ENCODE measurements at regions not wholly inside any gene's neighbourhood (a gene's known extent, or its start where the extent isn't known, plus 50 kb on each side); places are given as distances from the start of the nearest gene placed in this dataset.

GRCh38 chr1:82152356-82153271, 351.9 kb downstream of the ADGRL2 start:
- Histone ChIP-seq H3K27ac (ENCODE audit: low read depth, low read length, poor library complexity, severe bottlenecking) (peak overlapping the region; percentile 49), H3K9me3 (ENCODE audit: low read length) (no peaks in the 10 kb centered on the region), H3K9me2 (ENCODE audit: low read depth, low read length) (no peaks in the 10 kb centered on the region), H2AFZ (ENCODE audit: low read length) (no peak overlapping the region), H3K27me3 (ENCODE audit: insufficient read depth, low read length) (no peaks in the 10 kb centered on the region), H3K4me2 (ENCODE audit: low read length) (no peak overlapping the region), H3K9ac (ENCODE audit: low read length) (no peak overlapping the region), H3K4me3 (ENCODE audit: low read depth, low read length, poor library complexity, severe bottlenecking) (no peak overlapping the region), H4K20me1 (ENCODE audit: insufficient read depth, low read length) (no peaks in the 10 kb centered on the region), H3F3A (ENCODE audit: insufficient read depth, low read length) (no peaks in the 10 kb centered on the region), H3K4me1 (ENCODE audit: insufficient read depth, low read length, severe bottlenecking) (peaks cover 5% of the 10 kb centered on the region), H3K79me2 (ENCODE audit: insufficient read depth, low read length) (no peaks in the 10 kb centered on the region), H3K36me3 (ENCODE audit: insufficient read depth, low read length) (no peaks in the 10 kb centered on the region)
- TF ChIP-seq, protein P1, sequence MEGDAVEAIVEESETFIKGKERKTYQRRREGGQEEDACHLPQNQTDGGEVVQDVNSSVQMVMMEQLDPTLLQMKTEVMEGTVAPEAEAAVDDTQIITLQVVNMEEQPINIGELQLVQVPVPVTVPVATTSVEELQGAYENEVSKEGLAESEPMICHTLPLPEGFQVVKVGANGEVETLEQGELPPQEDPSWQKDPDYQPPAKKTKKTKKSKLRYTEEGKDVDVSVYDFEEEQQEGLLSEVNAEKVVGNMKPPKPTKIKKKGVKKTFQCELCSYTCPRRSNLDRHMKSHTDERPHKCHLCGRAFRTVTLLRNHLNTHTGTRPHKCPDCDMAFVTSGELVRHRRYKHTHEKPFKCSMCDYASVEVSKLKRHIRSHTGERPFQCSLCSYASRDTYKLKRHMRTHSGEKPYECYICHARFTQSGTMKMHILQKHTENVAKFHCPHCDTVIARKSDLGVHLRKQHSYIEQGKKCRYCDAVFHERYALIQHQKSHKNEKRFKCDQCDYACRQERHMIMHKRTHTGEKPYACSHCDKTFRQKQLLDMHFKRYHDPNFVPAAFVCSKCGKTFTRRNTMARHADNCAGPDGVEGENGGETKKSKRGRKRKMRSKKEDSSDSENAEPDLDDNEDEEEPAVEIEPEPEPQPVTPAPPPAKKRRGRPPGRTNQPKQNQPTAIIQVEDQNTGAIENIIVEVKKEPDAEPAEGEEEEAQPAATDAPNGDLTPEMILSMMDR (IDR thresholded peaks at IDR 0.05; ENCODE audit: low read length), result no peak
- no peak for TF ChIP-seq EZH2 (IDR thresholded peaks at IDR 0.05; ENCODE audit: borderline replicate concordance, low read length)

DNA sequence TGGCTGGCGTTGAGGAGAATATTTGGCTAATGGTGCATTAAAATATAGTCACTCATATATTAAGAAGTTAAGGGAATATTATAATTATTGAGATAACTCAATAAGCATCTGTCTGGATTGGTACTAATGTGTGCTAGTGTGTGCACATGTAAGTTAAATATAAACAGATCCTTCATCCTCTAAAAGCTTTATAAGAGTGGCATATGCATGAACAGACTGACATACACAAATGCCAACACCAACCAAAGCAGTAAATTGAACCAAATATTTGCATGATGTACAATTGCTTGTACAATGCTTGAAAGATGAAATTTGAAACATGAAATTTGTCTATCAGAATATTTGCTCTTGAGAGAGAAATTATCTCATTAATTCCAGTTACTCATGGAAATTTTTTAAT, 344.9 kb downstream of the ADGRL2 start:
- H3K27ac ChIP-seq (ENCODE audit: low read depth, low read length, poor library complexity, severe bottlenecking), result no peak overlapping the region
- no peak overlapping the region for H3K9ac ChIP-seq (ENCODE audit: low read length)
- H3K27me3 ChIP-seq (ENCODE audit: insufficient read depth, low read length), result no peaks in the 10 kb centered on the region
- H2AFZ ChIP-seq (ENCODE audit: low read length), result no peak overlapping the region
- H3K36me3 ChIP-seq (ENCODE audit: insufficient read depth, low read length), result no peaks in the 10 kb centered on the region
- no peaks in the 10 kb centered on the region for H3F3A ChIP-seq (ENCODE audit: insufficient read depth, low read length)
- H3K4me3 ChIP-seq (ENCODE audit: low read depth, low read length, poor library complexity, severe bottlenecking), result no peak overlapping the region
- H3K4me1 ChIP-seq (ENCODE audit: insufficient read depth, low read length, severe bottlenecking), result no peaks in the 10 kb centered on the region
- H3K9me2 ChIP-seq (ENCODE audit: low read depth, low read length), result no peaks in the 10 kb centered on the region
- TF ChIP-seq, protein P1 (IDR thresholded peaks at IDR 0.05; ENCODE audit: low read length), result no peak
- no peak for TF ChIP-seq EZH2 (IDR thresholded peaks at IDR 0.05; ENCODE audit: borderline replicate concordance, low read length)
- no peak overlapping the region for H3K4me2 ChIP-seq (ENCODE audit: low read length)
- no peaks in the 10 kb centered on the region for H3K9me3 ChIP-seq (ENCODE audit: low read length)
- no peaks in the 10 kb centered on the region for H3K79me2 ChIP-seq (ENCODE audit: insufficient read depth, low read length)
- H4K20me1 ChIP-seq (ENCODE audit: insufficient read depth, low read length), result no peaks in the 10 kb centered on the region

- H3K9ac ChIP-seq (ENCODE audit: low read length), result no peak overlapping the region
- no peaks in the 10 kb centered on the region for H3K27me3 ChIP-seq (ENCODE audit: insufficient read depth, low read length)
- H3K9me2 ChIP-seq (ENCODE audit: low read depth, low read length), result no peaks in the 10 kb centered on the region
Observed at GRCh38 chr1:82143108-82143833, 342.5 kb downstream of the ADGRL2 start.

More at GRCh38 chr1:82143108-82143833, 342.5 kb downstream of the ADGRL2 start:
- Histone ChIP-seq H3K9me3 (ENCODE audit: low read length) (no peaks in the 10 kb centered on the region), H3K4me3 (ENCODE audit: low read depth, low read length, poor library complexity, severe bottlenecking) (no peak overlapping the region), H2AFZ (ENCODE audit: low read length) (no peak overlapping the region), H4K20me1 (ENCODE audit: insufficient read depth, low read length) (no peaks in the 10 kb centered on the region), H3F3A (ENCODE audit: insufficient read depth, low read length) (no peaks in the 10 kb centered on the region), H3K4me2 (ENCODE audit: low read length) (no peak overlapping the region), H3K36me3 (ENCODE audit: insufficient read depth, low read length) (no peaks in the 10 kb centered on the region), H3K79me2 (ENCODE audit: insufficient read depth, low read length) (no peaks in the 10 kb centered on the region), H3K27ac (ENCODE audit: low read depth, low read length, poor library complexity, severe bottlenecking) (no peak overlapping the region), H3K4me1 (ENCODE audit: insufficient read depth, low read length, severe bottlenecking) (no peaks in the 10 kb centered on the region)
- TF ChIP-seq, protein P1 (IDR thresholded peaks at IDR 0.05; ENCODE audit: low read length), result no peak
